Ascending aorta (tissue), 2 donors: ENCODE measurements at regions not wholly inside any gene's neighbourhood (a gene's known extent, or its start where the extent isn't known, plus 50 kb on each side); places are given as distances from the start of the nearest gene placed in this dataset.

Experiments
- DNase-seq, 2 donors: peaks; one replicate each; pipeline ENCODE4 v3.0.0-alpha.2; 2019; ENCODE audit warnings: low spot score in 2 of 2
- H3K27ac ChIP-seq, 2 donors: fragments of 200-600 bp; sonication (generic); one replicate each; pipeline ENCODE4 v1.5.1; 2016 to 2017; ENCODE audit warnings: mild to moderate bottlenecking in 1 of 2
- H3K27me3 ChIP-seq: fragments of 200-600 bp; sonication (generic); one replicate; pipeline ENCODE4 v1.5.1; 2017
- H3K36me3 ChIP-seq, 2 donors: fragments of 200-600 bp; sonication (generic); one replicate each; pipeline ENCODE4 v1.5.1; 2016
- H3K4me1 ChIP-seq, 2 donors: fragments of 200-600 bp; sonication (generic); one replicate each; pipeline ENCODE4 v1.5.1; 2016 to 2017; ENCODE audit warnings: mild to moderate bottlenecking in 1 of 2
- H3K4me3 ChIP-seq, 2 donors: fragments of 200-600 bp; sonication (generic); one replicate each; pipeline ENCODE4 v1.5.1; 2016 to 2017; ENCODE audit warnings: mild to moderate bottlenecking in 1 of 2
- H3K9me3 ChIP-seq, 2 donors: fragments of 200-600 bp; sonication (generic); one replicate each; pipeline ENCODE4 v1.5.1; 2016
- CTCF ChIP-seq, 3 experiments: fragments of 200-600 bp in 2 of 3; fragments of 450-650 bp in 1 of 3; sonication (generic) in 2 of 3; IDR thresholded peaks; one replicate each; pipeline ENCODE4 v1.5.1; 2016 to 2019; ENCODE audit warnings: antibody characterized with exemption in 3 of 3, mild to moderate bottlenecking in 1 of 3, moderate library complexity in 1 of 3
- intact Hi-C: fragments of 100-400 bp; cut with DNase I; formaldehyde crosslinking; loops from one replicate; pipeline ENCODE4 v1.15.1; 2023

DNA sequence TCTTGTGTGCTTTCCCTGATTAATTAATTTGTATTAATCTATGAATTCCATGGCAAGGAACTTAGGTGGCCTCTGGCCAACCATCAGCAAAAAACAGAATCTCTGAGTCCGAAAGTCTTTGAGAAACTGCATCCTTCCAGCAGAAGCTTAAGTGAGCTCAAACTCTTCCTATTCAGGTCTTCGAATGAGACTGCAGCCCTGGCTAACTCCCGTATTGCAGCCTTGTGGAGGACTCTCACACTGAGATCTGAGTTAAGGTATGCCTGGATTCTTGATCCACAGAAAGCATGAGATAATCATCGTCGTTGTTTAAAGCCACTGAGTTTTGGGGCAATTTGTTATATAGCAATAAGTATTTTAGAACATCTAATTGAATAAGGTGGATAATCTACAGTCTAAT lies 1143.9 kb upstream of the NXPH2 start:
- no peaks in the 10 kb centered on the region for H3K9me3 ChIP-seq

GRCh38 chr2:139918982-139919381 lies 1138.8 kb upstream of the NXPH2 start:
- no peaks in the 10 kb centered on the region for H3K27me3 ChIP-seq
- H3K9me3 ChIP-seq = no peaks in the 10 kb centered on the region
- H3K27ac ChIP-seq = no peak overlapping the region
- H3K36me3 ChIP-seq = no peaks in the 10 kb centered on the region
- no peak overlapping the region for H3K4me3 ChIP-seq
- DNase-seq = no peak
- TF ChIP-seq CTCF (IDR thresholded peaks at IDR 0.05) = no peak
- intact Hi-C loops = no loop called here
- no peaks in the 10 kb centered on the region for H3K4me1 ChIP-seq

More for the DNA sequence above, 1143.9 kb upstream of the NXPH2 start:
- H3K27ac ChIP-seq = no peak overlapping the region
- DNase-seq = no peak
- no peak for TF ChIP-seq CTCF (IDR thresholded peaks at IDR 0.05)
- H3K4me3 ChIP-seq = no peak overlapping the region
- H3K36me3 ChIP-seq = no peaks in the 10 kb centered on the region
- intact Hi-C loops = no loop called here
- no peaks in the 10 kb centered on the region for H3K4me1 ChIP-seq
- H3K27me3 ChIP-seq = no peaks in the 10 kb centered on the region

DNA sequence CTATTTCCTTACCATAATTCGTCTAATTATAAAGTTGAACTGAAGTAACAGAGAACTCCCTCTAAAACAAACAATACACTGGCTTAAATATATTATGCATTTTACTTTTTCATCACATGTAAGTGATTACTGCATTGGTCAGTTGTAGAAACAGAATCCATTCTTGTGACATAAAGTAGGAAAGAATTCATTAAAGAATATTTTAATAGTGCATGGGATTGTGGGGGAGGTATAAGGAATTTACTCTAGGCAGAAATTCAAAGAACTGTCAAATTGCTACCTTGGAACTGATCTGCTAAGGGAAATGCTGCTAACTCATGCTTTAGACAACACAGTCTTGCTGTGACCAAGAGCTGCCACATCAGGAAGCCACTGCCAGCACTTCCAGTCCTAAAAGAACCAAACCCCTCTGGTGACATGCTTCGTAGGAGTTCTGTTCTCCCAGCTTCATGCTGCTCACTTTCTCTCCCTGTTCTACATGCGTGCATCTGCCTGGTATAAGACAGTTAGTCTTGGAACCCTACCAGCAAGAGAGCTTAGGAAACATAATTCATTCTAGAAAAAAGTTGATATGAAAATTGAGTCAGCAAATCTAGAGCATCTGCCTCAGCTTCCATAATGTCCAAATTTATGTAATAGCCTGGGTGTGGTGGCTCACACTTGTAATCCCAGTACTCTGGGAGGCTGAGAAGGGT lies 1137.6 kb upstream of the NXPH2 start:
- no peak overlapping the region for H3K4me3 ChIP-seq
- H3K4me1 ChIP-seq = no peaks in the 10 kb centered on the region
- no peak for TF ChIP-seq CTCF (IDR thresholded peaks at IDR 0.05)
- no peak overlapping the region for H3K27ac ChIP-seq
- DNase-seq = no peak
- H3K9me3 ChIP-seq = no peaks in the 10 kb centered on the region
- H3K27me3 ChIP-seq = no peaks in the 10 kb centered on the region
- intact Hi-C loops = no loop called here
- H3K36me3 ChIP-seq = no peaks in the 10 kb centered on the region

GRCh38 chr2:139916822-139917221 lies 1136.6 kb upstream of the NXPH2 start:
- H3K4me1 ChIP-seq = no peaks in the 10 kb centered on the region
- no peaks in the 10 kb centered on the region for H3K27me3 ChIP-seq
- TF ChIP-seq CTCF (IDR thresholded peaks at IDR 0.05) = no peak
- no peak overlapping the region for H3K4me3 ChIP-seq
- H3K27ac ChIP-seq = no peak overlapping the region
- H3K36me3 ChIP-seq = no peaks in the 10 kb centered on the region
- intact Hi-C loops = no loop called here
- no peaks in the 10 kb centered on the region for H3K9me3 ChIP-seq
- DNase-seq = no peak

DNA sequence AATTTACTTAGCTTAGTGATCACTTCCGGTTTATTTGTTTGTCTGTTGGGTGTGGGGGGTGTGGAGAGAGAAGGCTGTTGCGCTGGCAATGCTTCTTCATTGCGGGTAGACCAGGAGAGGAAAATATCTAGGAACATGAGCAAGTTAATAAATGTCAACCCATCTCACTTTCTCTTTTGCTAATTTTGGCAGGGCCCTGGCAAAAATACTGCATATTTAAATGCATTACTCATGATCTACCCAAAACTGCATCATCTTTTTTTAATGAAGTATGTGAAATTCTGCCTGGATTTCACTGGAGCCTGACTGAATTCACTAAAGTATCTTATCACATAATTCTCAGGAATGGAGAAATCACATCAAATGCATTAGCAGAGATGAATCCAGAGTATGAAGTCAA lies 1131.0 kb upstream of the NXPH2 start:
- intact Hi-C loops = no loop called here
- H3K27ac ChIP-seq = no peak overlapping the region

More for the DNA sequence above, 1131.0 kb upstream of the NXPH2 start:
- no peaks in the 10 kb centered on the region for H3K9me3 ChIP-seq
- no peak for DNase-seq
- TF ChIP-seq CTCF (IDR thresholded peaks at IDR 0.05) = no peak
- H3K4me1 ChIP-seq = no peaks in the 10 kb centered on the region
- no peaks in the 10 kb centered on the region for H3K36me3 ChIP-seq
- no peaks in the 10 kb centered on the region for H3K27me3 ChIP-seq
- no peak overlapping the region for H3K4me3 ChIP-seq
